ENCODE measurements at regions not wholly inside any gene's neighbourhood (a gene's known extent, or its start where the extent isn't known, plus 50 kb on each side); places are given as distances from the start of the nearest gene placed in this dataset.

- TF ChIP-seq CTCF (IDR thresholded peaks at IDR 0.05; ENCODE audit: low read length) = no peak
- TF ChIP-seq EZH2phosphoT487 (IDR thresholded peaks at IDR 0.05; ENCODE audit: low read length) = no peak
Observed at GRCh38 chr1:91189096-91189495, 167.3 kb upstream of the ZNF644 start.

All from MM.1S (cell line).